Smooth muscle cell (in vitro differentiated cells): ENCODE measurements at regions not wholly inside any gene's neighbourhood (a gene's known extent, or its start where the extent isn't known, plus 50 kb on each side); places are given as distances from the start of the nearest gene placed in this dataset.
A peak's percentile ranks its signal among the peaks of the same experiment; 100 is the strongest.

Experiments
- DNase-seq: peaks from one replicate; lab custom pipeline; 2025; ENCODE audit not compliant: unreplicated experiment; lab: John Stamatoyannopoulos, UW
- H2AFZ ChIP-seq: fragments of 200-600 bp; sonication (generic); 2 replicates; pipeline ENCODE4 v1.6.0; 2016; ENCODE audit warnings: antibody characterized with exemption, low read depth, mild to moderate bottlenecking
- H3F3A ChIP-seq: fragments of 200-600 bp; sonication (generic); 2 replicates; pipeline ENCODE4 v1.6.0; 2017; ENCODE audit warnings: antibody characterized with exemption, low read depth
- H3K27ac ChIP-seq: fragments of 200-600 bp; sonication (generic); 2 replicates; pipeline ENCODE4 v1.5.1; 2016; ENCODE audit warnings: low read depth, mild to moderate bottlenecking
- H3K27me3 ChIP-seq: fragments of 200-600 bp; sonication (generic); 2 replicates; pipeline ENCODE4 v1.6.1; 2016; ENCODE audit warnings: low read depth, mild to moderate bottlenecking
- H3K36me3 ChIP-seq: fragments of 200-600 bp; sonication (generic); 2 replicates; pipeline ENCODE4 v1.5.1; 2016; ENCODE audit warnings: low read depth
- H3K4me1 ChIP-seq: fragments of 200-600 bp; sonication (generic); 2 replicates; pipeline ENCODE4 v1.5.1; 2016; ENCODE audit warnings: low read depth
- H3K4me2 ChIP-seq: fragments of 200-600 bp; sonication (generic); 2 replicates; pipeline ENCODE4 v1.6.0; 2016; ENCODE audit warnings: mild to moderate bottlenecking
- H3K4me3 ChIP-seq: fragments of 200-600 bp; sonication (generic); 2 replicates; pipeline ENCODE4 v1.5.1; 2016; ENCODE audit warnings: mild to moderate bottlenecking
- H3K79me2 ChIP-seq: fragments of 200-600 bp; sonication (generic); 2 replicates; pipeline ENCODE4 v1.6.0; 2016; ENCODE audit warnings: low read depth, mild to moderate bottlenecking
- H3K9ac ChIP-seq: fragments of 200-600 bp; sonication (generic); 2 replicates; pipeline ENCODE4 v1.6.0; 2016; ENCODE audit warnings: low read depth
- H3K9me3 ChIP-seq: fragments of 200-600 bp; sonication (generic); replicated peaks from 2 replicates; pipeline ENCODE4 v1.5.1; 2016; ENCODE audit warnings: low read depth
- H4K20me1 ChIP-seq: fragments of 200-600 bp; sonication (generic); 2 replicates; pipeline ENCODE4 v1.6.0; 2016; ENCODE audit warnings: low read depth
- CTCF ChIP-seq: fragments of 200-600 bp; sonication (generic); IDR thresholded peaks from 2 replicates; pipeline ENCODE4 v1.5.1; 2017; ENCODE audit warnings: borderline replicate concordance, mild to moderate bottlenecking, antibody characterized with exemption; ENCODE audit not compliant: insufficient read depth, poor library complexity, severe bottlenecking
- WGBS: methylation state at CpG from one replicate; pipeline ENCODE4 v1.1.7; 2016; ENCODE audit warnings: low lambda C conversion rate; 5-methylcytosine and 5-hydroxymethylcytosine counted together

- Histone ChIP-seq H3K9me3 (no peaks in the 10 kb centered on the region), H3F3A (no peaks in the 10 kb centered on the region), H3K9ac (no peak overlapping the region), H3K4me1 (peaks cover 7% of the 10 kb centered on the region), H3K36me3 (no peaks in the 10 kb centered on the region), H4K20me1 (no peaks in the 10 kb centered on the region), H3K27ac (no peak overlapping the region), H2AFZ (no peak overlapping the region), H3K27me3 (no peaks in the 10 kb centered on the region), H3K4me3 (no peak overlapping the region), H3K4me2 (no peak overlapping the region), H3K79me2 (no peaks in the 10 kb centered on the region)
- 75% methylated on average over 2 of the region's 2 CpGs for WGBS
- DNase-seq: no peak
- TF ChIP-seq CTCF: no peak
Observed at GRCh38 chr16:9594047-9594446, 502.6 kb downstream of the HAPSTR1 start.

- Histone ChIP-seq H3K27ac (peak overlapping the region; percentile 33), H3K36me3 (no peaks in the 10 kb centered on the region), H3K9me3 (no peaks in the 10 kb centered on the region), H3K79me2 (no peaks in the 10 kb centered on the region), H3K4me3 (no peak overlapping the region), H2AFZ (no peak overlapping the region), H3K4me1 (peaks cover 7% of the 10 kb centered on the region), H3F3A (no peaks in the 10 kb centered on the region), H3K9ac (no peak overlapping the region), H3K27me3 (no peaks in the 10 kb centered on the region), H4K20me1 (no peaks in the 10 kb centered on the region), H3K4me2 (peak overlapping the region; percentile 20)
- no peak for DNase-seq
- whole genome bisulfite sequencing: 53% methylated on average over 2 of the region's 2 CpGs
- TF ChIP-seq CTCF: no peak
Observed at GRCh38 chr16:9594946-9595345, 503.5 kb downstream of the HAPSTR1 start.

GRCh38 chr16:9595393-9595792 is 503.9 kb downstream of the HAPSTR1 start:
- Histone ChIP-seq H3K4me1 (peaks cover 7% of the 10 kb centered on the region), H3K9ac (no peak overlapping the region), H3K36me3 (no peaks in the 10 kb centered on the region), H3K4me2 (no peak overlapping the region), H3K79me2 (no peaks in the 10 kb centered on the region), H3K4me3 (no peak overlapping the region), H3F3A (no peaks in the 10 kb centered on the region), H3K27ac (peak overlapping the region; percentile 33), H4K20me1 (no peaks in the 10 kb centered on the region), H2AFZ (no peak overlapping the region), H3K27me3 (no peaks in the 10 kb centered on the region), H3K9me3 (no peaks in the 10 kb centered on the region)
- TF ChIP-seq CTCF: no peak
- WGBS: 60% methylated on average over 3 of the region's 3 CpGs
- no peak for DNase-seq

- H3K36me3 ChIP-seq: no peaks in the 10 kb centered on the region
- H3K27ac ChIP-seq: no peak overlapping the region
- no peak for TF ChIP-seq CTCF
- no peak overlapping the region for H3K9ac ChIP-seq
- H2AFZ ChIP-seq: no peak overlapping the region
- H3K27me3 ChIP-seq: no peaks in the 10 kb centered on the region
- no peaks in the 10 kb centered on the region for H3F3A ChIP-seq
- no peaks in the 10 kb centered on the region for H3K79me2 ChIP-seq
- H3K4me1 ChIP-seq: peaks cover 7% of the 10 kb centered on the region
- H3K9me3 ChIP-seq: no peaks in the 10 kb centered on the region
- WGBS: 77% methylated on average over 4 of the region's 4 CpGs
- no peak for DNase-seq
- no peak overlapping the region for H3K4me2 ChIP-seq
- no peaks in the 10 kb centered on the region for H4K20me1 ChIP-seq
- H3K4me3 ChIP-seq: no peak overlapping the region
Observed at GRCh38 chr16:9596788-9597187, 505.3 kb downstream of the HAPSTR1 start.
